Loucy (cell line): ENCODE measurements at regions not wholly inside any gene's neighbourhood (a gene's known extent, or its start where the extent isn't known, plus 50 kb on each side); places are given as distances from the start of the nearest gene placed in this dataset.

Experiments
- H2AFZ ChIP-seq: fragments of 200-600 bp; sonication (generic); 2 replicates; pipeline ENCODE4 v1.6.0; 2016; ENCODE audit warnings: antibody characterized with exemption, mild to moderate bottlenecking, low read length, moderate library complexity
- H3F3A ChIP-seq: fragments of 200-600 bp; 2 replicates; pipeline ENCODE4 v1.6.0; 2016; ENCODE audit warnings: antibody characterized with exemption, low read depth, mild to moderate bottlenecking
- H3K27me3 ChIP-seq: fragments of 200-600 bp; sonication (generic); 2 replicates; pipeline ENCODE4 v1.6.1; 2014; ENCODE audit warnings: low read length, mild to moderate bottlenecking; ENCODE audit not compliant: insufficient read depth, poor library complexity, severe bottlenecking
- H3K36me3 ChIP-seq: fragments of 200-600 bp; sonication (generic); 2 replicates; pipeline ENCODE4 v1.6.1; 2016; ENCODE audit warnings: low read length; ENCODE audit not compliant: insufficient read depth
- H3K4me1 ChIP-seq: fragments of 200-600 bp; sonication (generic); 2 replicates; pipeline ENCODE4 v1.5.1; 2014; ENCODE audit warnings: low read length, mild to moderate bottlenecking; ENCODE audit not compliant: insufficient read depth, poor library complexity, severe bottlenecking
- H3K4me2 ChIP-seq: fragments of 200-600 bp; sonication (generic); 2 replicates; pipeline ENCODE4 v1.6.0; 2014; ENCODE audit warnings: antibody characterized with exemption, low read length, low read depth, mild to moderate bottlenecking; ENCODE audit not compliant: poor library complexity, severe bottlenecking
- H3K4me3 ChIP-seq: fragments of 200-600 bp; sonication (generic); 2 replicates; pipeline ENCODE4 v1.5.1; 2014; ENCODE audit warnings: low read length, mild to moderate bottlenecking, mixed read lengths; ENCODE audit not compliant: poor library complexity, severe bottlenecking
- H3K79me2 ChIP-seq: fragments of 200-600 bp; sonication (generic); 2 replicates; pipeline ENCODE4 v1.6.1; 2014; ENCODE audit warnings: low read length; ENCODE audit not compliant: insufficient read depth
- H3K9ac ChIP-seq: fragments of 200-600 bp; sonication (generic); 2 replicates; pipeline ENCODE4 v1.6.0; 2014; ENCODE audit warnings: mild to moderate bottlenecking, low read depth, low read length, moderate library complexity; ENCODE audit not compliant: poor library complexity, severe bottlenecking
- H3K9me2 ChIP-seq: fragments of 200-600 bp; sonication (generic); replicated peaks from 2 replicates; pipeline ENCODE4 v1.6.1; 2016; ENCODE audit warnings: low read depth, low read length, mixed read lengths
- H3K9me3 ChIP-seq: fragments of 200-600 bp; sonication (generic); 2 replicates; pipeline ENCODE4 v1.6.1; 2014; ENCODE audit warnings: mild to moderate bottlenecking, antibody characterized with exemption, low read length, low read depth; ENCODE audit not compliant: insufficient read depth
- H4K20me1 ChIP-seq: fragments of 200-600 bp; sonication (generic); 2 replicates; pipeline ENCODE4 v1.6.0; 2014; ENCODE audit warnings: antibody characterized with exemption, low read length, mild to moderate bottlenecking; ENCODE audit not compliant: insufficient read depth, poor library complexity, severe bottlenecking
- CTCF ChIP-seq: fragments of 200-600 bp; sonication (generic); conservative IDR thresholded peaks from 2 replicates; pipeline ENCODE4 v1.5.1; 2014; ENCODE audit warnings: mild to moderate bottlenecking, antibody characterized with exemption, low read length
- EZH2phosphoT487 ChIP-seq: fragments of 200-600 bp; IDR thresholded peaks from 2 replicates; pipeline ENCODE4 v1.6.1; 2018; ENCODE audit warnings: antibody characterized with exemption, mild to moderate bottlenecking, moderate library complexity, borderline replicate concordance

DNA sequence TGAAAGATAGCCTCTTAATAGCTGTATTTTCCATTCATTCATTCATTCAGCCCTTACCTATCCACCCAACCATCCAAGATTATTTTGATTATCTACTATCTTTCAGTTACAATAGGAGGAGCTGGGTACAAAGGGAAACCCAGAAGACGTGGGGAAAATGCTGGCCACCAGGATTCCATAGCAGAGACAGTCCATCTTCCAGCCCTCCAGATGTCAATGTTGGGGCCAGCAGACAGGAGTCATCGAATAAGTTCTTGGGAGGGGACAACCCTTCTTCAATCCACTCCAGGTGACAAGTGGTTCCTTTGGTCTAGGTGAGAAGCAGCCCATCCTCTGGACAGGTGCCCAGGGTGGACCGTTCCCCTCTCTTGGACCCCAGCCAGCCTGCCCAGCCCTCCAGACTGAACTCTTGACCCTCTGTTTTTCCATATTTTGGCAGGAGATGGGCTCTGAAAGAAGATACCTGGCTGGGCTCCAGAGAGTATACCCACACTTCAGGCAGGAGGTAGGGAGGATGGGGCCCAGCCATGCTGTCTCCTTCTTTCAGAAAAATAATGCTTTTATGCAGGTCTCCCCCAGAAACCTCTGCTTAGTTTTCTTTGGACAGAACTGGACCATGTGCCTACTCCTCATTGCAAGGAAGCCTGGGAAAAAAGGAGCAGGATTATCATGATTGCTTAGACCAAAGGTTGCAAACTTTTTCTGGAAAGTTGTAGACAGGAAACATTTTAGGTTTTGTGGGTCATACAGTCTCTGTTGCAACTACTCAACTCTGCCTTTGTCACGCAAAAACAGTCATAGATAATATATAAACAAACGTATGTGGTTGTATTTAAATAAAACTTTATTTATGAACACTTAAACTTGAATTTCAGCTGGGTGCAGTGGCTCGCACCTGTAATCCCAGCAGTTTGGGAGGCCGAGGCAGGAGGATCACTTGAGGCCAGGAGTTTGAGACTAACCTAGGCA, 95.5 kb upstream of the SMNDC1 start:
- Histone ChIP-seq H3K79me2 (no peaks in the 10 kb centered on the region), H3F3A (no peaks in the 10 kb centered on the region), H3K9me2 (no peaks in the 10 kb centered on the region), H3K4me3 (no peak overlapping the region), H3K27me3 (no peaks in the 10 kb centered on the region), H3K36me3 (no peaks in the 10 kb centered on the region), H3K4me1 (peaks cover 5% of the 10 kb centered on the region), H3K4me2 (no peak overlapping the region), H2AFZ (peak overlapping the region; percentile 46; the same call in 1 of the 2 replicates), H3K9ac (no peak overlapping the region), H3K9me3 (no peaks in the 10 kb centered on the region), H4K20me1 (no peaks in the 10 kb centered on the region)
- TF ChIP-seq CTCF (no peak), EZH2phosphoT487 (no peak)

GRCh38 chr10:110401401-110402076, 96.2 kb upstream of the DUSP5 start:
- H3K9me3 ChIP-seq: no peaks in the 10 kb centered on the region
- H3K9me2 ChIP-seq: no peaks in the 10 kb centered on the region
- peaks cover 5% of the 10 kb centered on the region for H3K4me1 ChIP-seq

GRCh38 chr10:110402077-110402416, 95.7 kb upstream of the DUSP5 start:
- TF ChIP-seq EZH2phosphoT487 (no peak), CTCF (no peak)
- no peaks in the 10 kb centered on the region for H3K79me2 ChIP-seq
- H3K4me1 ChIP-seq: peaks cover 5% of the 10 kb centered on the region
- H3K9ac ChIP-seq: no peak overlapping the region
- no peak overlapping the region for H3K4me2 ChIP-seq
- H2AFZ ChIP-seq: no peak overlapping the region
- H3K36me3 ChIP-seq: no peaks in the 10 kb centered on the region
- no peaks in the 10 kb centered on the region for H3K9me2 ChIP-seq
- H3K9me3 ChIP-seq: no peaks in the 10 kb centered on the region
- H3F3A ChIP-seq: no peaks in the 10 kb centered on the region
- H3K27me3 ChIP-seq: no peaks in the 10 kb centered on the region
- H3K4me3 ChIP-seq: no peak overlapping the region
- H4K20me1 ChIP-seq: no peaks in the 10 kb centered on the region

More at GRCh38 chr10:110401401-110402076, 96.2 kb upstream of the DUSP5 start:
- Histone ChIP-seq H3K4me3 (no peak overlapping the region), H3K36me3 (no peaks in the 10 kb centered on the region), H3K79me2 (no peaks in the 10 kb centered on the region), H4K20me1 (no peaks in the 10 kb centered on the region), H3K27me3 (no peaks in the 10 kb centered on the region), H3K9ac (no peak overlapping the region), H3K4me2 (no peak overlapping the region), H2AFZ (peak overlapping the region; percentile 68), H3F3A (no peaks in the 10 kb centered on the region)
- TF ChIP-seq CTCF (no peak), EZH2phosphoT487 (no peak)
